Astrocyte of the cerebellum (primary cell): ENCODE measurements at regions not wholly inside any gene's neighbourhood (a gene's known extent, or its start where the extent isn't known, plus 50 kb on each side); places are given as distances from the start of the nearest gene placed in this dataset.
"Not testable (repeated sequence)": the region's sequence is repeated elsewhere in the genome, so short reads cannot be mapped to it uniquely, and the experiment has no call there.

Source experiments
- DNase-seq: peaks from one replicate; pipeline ENCODE4 v3.0.0-alpha.2; 2011; ENCODE audit warnings: low read depth
- H3K4me3 ChIP-seq: 2 replicates; pipeline ENCODE4 v1.5.1; 2011; ENCODE audit warnings: mild to moderate bottlenecking, low read depth, low read length, moderate library complexity
- CTCF ChIP-seq: IDR thresholded peaks from 2 replicates; pipeline ENCODE4 v1.5.1; 2012; ENCODE audit warnings: low read length, low read depth, moderate library complexity, mild to moderate bottlenecking; ENCODE audit errors: missing control alignments
- in situ Hi-C: cut with HindIII; loops from 2 replicates; pipeline ENCODE4 v1.10.0; 2017; ENCODE audit warnings: low sequenced_read_pairs

- in situ Hi-C loops = no loop called here
- no peak for TF ChIP-seq CTCF
- DNase-seq = no peak
- H3K4me3 ChIP-seq = no peak overlapping the region
These were observed 355.7 kb upstream of the MAGEB16 start for GRCh38 chrX:35442421-35442820.

- H3K4me3 ChIP-seq, in situ Hi-C loops, DNase-seq: not testable (repeated sequence)
These were observed 355.0 kb upstream of the MAGEB16 start for GRCh38 chrX:35443091-35443582.

- in situ Hi-C loops = no loop called here
- TF ChIP-seq CTCF = no peak
- no peak overlapping the region for H3K4me3 ChIP-seq
- no peak for DNase-seq
These were observed 353.3 kb upstream of the MAGEB16 start for GRCh38 chrX:35444671-35445355.

- H3K4me3 ChIP-seq = no peak overlapping the region
- in situ Hi-C loops = no loop called here
- no peak for DNase-seq
- no peak for TF ChIP-seq CTCF
These were observed 352.2 kb upstream of the MAGEB16 start for GRCh38 chrX:35445912-35446311.

GRCh38 chrX:35456891-35457290 is 341.3 kb upstream of the MAGEB16 start:
- no peak for DNase-seq
- H3K4me3 ChIP-seq = no peak overlapping the region
- in situ Hi-C loops = no loop called here
- TF ChIP-seq CTCF = no peak

GRCh38 chrX:35458142-35458541 is 340.0 kb upstream of the MAGEB16 start:
- TF ChIP-seq CTCF = no peak
- in situ Hi-C loops = no loop called here
- no peak overlapping the region for H3K4me3 ChIP-seq
- DNase-seq = no peak

- TF ChIP-seq CTCF = no peak
These were observed 337.0 kb upstream of the MAGEB16 start for GRCh38 chrX:35461164-35461563.

GRCh38 chrX:35496671-35497070 is 301.5 kb upstream of the MAGEB16 start:
- H3K4me3 ChIP-seq, in situ Hi-C loops, DNase-seq: not testable (repeated sequence)

More at GRCh38 chrX:35461164-35461563, 337.0 kb upstream of the MAGEB16 start:
- H3K4me3 ChIP-seq = no peak overlapping the region
- in situ Hi-C loops = no loop called here
- DNase-seq = no peak

- DNase-seq, in situ Hi-C loops, H3K4me3 ChIP-seq: not testable (repeated sequence)
These were observed 300.7 kb upstream of the MAGEB16 start for GRCh38 chrX:35497453-35497852.
